Ishikawa (cell line): ENCODE measurements at regions not wholly inside any gene's neighbourhood (a gene's known extent, or its start where the extent isn't known, plus 50 kb on each side); places are given as distances from the start of the nearest gene placed in this dataset.

Source experiments
- RAD21 ChIP-seq: IDR thresholded peaks from 2 replicates; pipeline ENCODE4 v1.6.1; 2012; ENCODE audit warnings: low read depth
- TF ChIP-seq, protein P1 (sequence below): IDR thresholded peaks from 2 replicates; pipeline ENCODE4 v1.6.1; 2012

DNA sequence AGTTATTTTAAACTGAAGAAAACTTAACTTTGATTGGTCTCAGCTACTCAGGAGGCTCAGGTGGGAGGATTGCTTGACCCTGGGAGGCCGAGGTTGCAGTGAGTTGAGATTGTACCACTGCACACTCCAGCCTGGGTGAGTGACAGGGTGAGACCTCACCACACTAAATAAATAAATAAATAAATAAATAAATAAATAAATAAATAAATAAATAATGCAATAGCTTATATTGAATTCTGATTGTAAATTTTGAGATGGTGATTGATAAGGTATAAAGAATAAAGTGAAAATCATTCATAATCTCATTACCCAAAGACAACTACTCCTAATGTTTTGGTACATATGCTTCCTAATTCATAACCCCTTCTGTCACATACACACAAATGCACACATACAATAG, 58.1 kb downstream of the TUBA3C start:
- TF ChIP-seq RAD21: no peak
- TF ChIP-seq, protein P1, sequence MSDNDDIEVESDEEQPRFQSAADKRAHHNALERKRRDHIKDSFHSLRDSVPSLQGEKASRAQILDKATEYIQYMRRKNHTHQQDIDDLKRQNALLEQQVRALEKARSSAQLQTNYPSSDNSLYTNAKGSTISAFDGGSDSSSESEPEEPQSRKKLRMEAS: no peak
